ENCODE measurements at regions not wholly inside any gene's neighbourhood (a gene's known extent, or its start where the extent isn't known, plus 50 kb on each side); places are given as distances from the start of the nearest gene placed in this dataset.

GRCh38 chr20:56160956-56161355 lies 87.6 kb upstream of the MC3R start:
- no peak for TF ChIP-seq POLR2A (IDR thresholded peaks at IDR 0.05; ENCODE audit: low read length)
- no peak for TF ChIP-seq GATA1 (IDR thresholded peaks at IDR 0.05; ENCODE audit: low read depth, low read length)
